IMR-90 (cell line): ENCODE measurements at regions not wholly inside any gene's neighbourhood (a gene's known extent, or its start where the extent isn't known, plus 50 kb on each side); places are given as distances from the start of the nearest gene placed in this dataset.
A peak's percentile ranks its signal among the peaks of the same experiment; 100 is the strongest.

ENCODE experiments used
- ATAC-seq: fragments of 200-7000 bp; cut with Tn5 transposase; 2 replicates; pipeline ENCODE4 v1.9.1; 2020; ENCODE audit warnings: low read depth, mild to moderate bottlenecking, moderate library complexity
- BruUV-seq: library from RNA; stranded (reverse); fragments of 400-500 nt; replicated peaks from 2 replicates; lab custom pipeline; 2021; lab: Mats Ljungman, UMichigan
- CTCF ChIA-PET: fragments of 300-600 bp; formaldehyde crosslinking; extraction: SDS; loops from one replicate; lab custom pipeline; 2021; ENCODE audit warnings: antibody characterized with exemption; lab: Yijun Ruan, JAX
- POLR2A ChIA-PET: fragments of 300-600 bp; sonication (Branson Sonifier 250); formaldehyde crosslinking; loops from one replicate; lab custom pipeline; 2022; ENCODE audit warnings: antibody characterized with exemption; ENCODE audit not compliant: unreplicated experiment; lab: Charles Lee
- DNase-seq: peaks from one replicate; pipeline ENCODE4 v3.0.0; 2013
- H2AFZ ChIP-seq: replicated peaks from 2 replicates; pipeline ENCODE3; 2013; ENCODE audit warnings: low read length, mild to moderate bottlenecking; ENCODE audit not compliant: poor library complexity
- H2AK5ac ChIP-seq: 2 replicates; pipeline ENCODE4 v1.6.1; 2013; ENCODE audit warnings: low read depth, low read length, inconsistent platforms
- H2AK9ac ChIP-seq: replicated peaks from 2 replicates; pipeline ENCODE3; 2013; ENCODE audit warnings: mild to moderate bottlenecking, low read depth, low read length, moderate library complexity; ENCODE audit not compliant: poor library complexity
- H2BK120ac ChIP-seq: 2 replicates; pipeline ENCODE4 v1.6.1; 2013; ENCODE audit warnings: low read depth, low read length, inconsistent platforms
- H2BK15ac ChIP-seq: 3 replicates; pipeline ENCODE4 v1.6.1; 2013; ENCODE audit warnings: low read depth, low read length, inconsistent platforms
- H2BK20ac ChIP-seq: 2 replicates; pipeline ENCODE4 v1.6.1; 2013; ENCODE audit warnings: low read depth, mild to moderate bottlenecking, inconsistent platforms, low read length, moderate library complexity
- H2BK5ac ChIP-seq: 2 replicates; pipeline ENCODE4 v1.6.1; 2013; ENCODE audit warnings: mild to moderate bottlenecking, low read depth, low read length, inconsistent platforms; ENCODE audit not compliant: poor library complexity, severe bottlenecking
- H3K14ac ChIP-seq: replicated peaks from 2 replicates; pipeline ENCODE4 v1.6.1; 2013; ENCODE audit warnings: low read depth, low read length, inconsistent platforms
- H3K18ac ChIP-seq: 2 replicates; pipeline ENCODE4 v1.6.1; 2013; ENCODE audit warnings: low read depth, low read length, control low read depth
- H3K23ac ChIP-seq: 2 replicates; pipeline ENCODE4 v1.6.1; 2013; ENCODE audit warnings: low read depth, low read length, inconsistent platforms
- H3K27ac ChIP-seq: 2 replicates; pipeline ENCODE4 v1.5.1; 2013; ENCODE audit warnings: mild to moderate bottlenecking, control low read depth, low read length; ENCODE audit not compliant: insufficient read depth
- H3K27me3 ChIP-seq: 2 replicates; pipeline ENCODE4 v1.6.1; 2013; ENCODE audit warnings: low read length; ENCODE audit not compliant: control insufficient read depth, insufficient read depth
- H3K36me3 ChIP-seq: 2 replicates; pipeline ENCODE4 v1.6.1; 2013; ENCODE audit warnings: low read length, mixed read lengths; ENCODE audit not compliant: control insufficient read depth, insufficient read depth
- H3K4ac ChIP-seq: 2 replicates; pipeline ENCODE4 v1.6.1; 2013; ENCODE audit warnings: low read depth, low read length, inconsistent platforms
- H3K4me1 ChIP-seq: 2 replicates; pipeline ENCODE4 v1.6.1; 2013; ENCODE audit warnings: low read length, mixed read lengths; ENCODE audit not compliant: control insufficient read depth, insufficient read depth
- H3K4me2 ChIP-seq: 2 replicates; pipeline ENCODE4 v1.6.1; 2013; ENCODE audit warnings: low read depth, mild to moderate bottlenecking, control low read depth, low read length, moderate library complexity
- H3K4me3 ChIP-seq: 2 replicates; pipeline ENCODE4 v1.5.1; 2013; ENCODE audit warnings: low read depth, mild to moderate bottlenecking, control low read depth, low read length, moderate library complexity; ENCODE audit not compliant: insufficient read depth
- H3K56ac ChIP-seq: 2 replicates; pipeline ENCODE4 v1.6.1; 2013; ENCODE audit warnings: low read length, inconsistent platforms; ENCODE audit not compliant: insufficient read depth; ENCODE audit errors: extremely low read depth
- H3K79me1 ChIP-seq, 2 experiments: 2 replicates each; pipeline ENCODE4 v1.6.1; 2013; ENCODE audit warnings: low read length in 2 of 2, inconsistent platforms in 1 of 2, low read depth in 1 of 2
- H3K9ac ChIP-seq: 2 replicates; pipeline ENCODE4 v1.6.1; 2013; ENCODE audit warnings: low read depth, low read length, control low read depth
- H3K9me1 ChIP-seq: 2 replicates; pipeline ENCODE4 v1.6.1; 2013; ENCODE audit warnings: low read length, inconsistent platforms; ENCODE audit not compliant: insufficient read depth
- H3K9me3 ChIP-seq: 2 replicates; pipeline ENCODE4 v1.6.1; 2013; ENCODE audit warnings: low read length; ENCODE audit not compliant: control insufficient read depth, insufficient read depth
- H4K20me1 ChIP-seq: 2 replicates; pipeline ENCODE4 v1.6.1; 2013; ENCODE audit warnings: low read length, inconsistent platforms; ENCODE audit not compliant: insufficient read depth
- H4K5ac ChIP-seq: 2 replicates; pipeline ENCODE4 v1.6.1; 2013; ENCODE audit warnings: mild to moderate bottlenecking, low read depth, low read length, control low read depth
- H4K8ac ChIP-seq, 2 experiments: 2 replicates each; pipeline ENCODE4 v1.6.1; 2013; ENCODE audit warnings: low read depth in 2 of 2, low read length in 2 of 2, control low read depth in 1 of 2, inconsistent platforms in 1 of 2
- H4K91ac ChIP-seq: 2 replicates; pipeline ENCODE4 v1.6.1; 2013; ENCODE audit warnings: low read depth, low read length, inconsistent platforms; ENCODE audit not compliant: insufficient read depth
- CTCF ChIP-seq: conservative IDR thresholded peaks from 2 replicates; pipeline ENCODE4 v1.5.1; 2012; ENCODE audit warnings: mild to moderate bottlenecking, low read depth, low read length, improper control_type of control experiment
- ELK1 ChIP-seq: fragments of 150-350 bp; IDR thresholded peaks from 2 replicates; pipeline ENCODE4 v1.6.1; 2016; ENCODE audit warnings: low read depth, mild to moderate bottlenecking, low read length, moderate library complexity, borderline replicate concordance
- FOS ChIP-seq: fragments of 150-350 bp; IDR thresholded peaks from 2 replicates; pipeline ENCODE4 v1.6.1; 2016; ENCODE audit warnings: low read depth, low read length
- MAFK ChIP-seq: IDR thresholded peaks from 2 replicates; pipeline ENCODE4 v1.6.1; 2012; ENCODE audit warnings: low read depth, low read length, improper control_type of control experiment
- RAD21 ChIP-seq: IDR thresholded peaks from 2 replicates; pipeline ENCODE4 v1.6.1; 2012; ENCODE audit warnings: low read length, improper control_type of control experiment
- SMC3 ChIP-seq: fragments of 150-350 bp; IDR thresholded peaks from 2 replicates; pipeline ENCODE4 v1.6.1; 2016; ENCODE audit warnings: low read depth, mild to moderate bottlenecking, antibody characterized with exemption, low read length, moderate library complexity
- USF2 ChIP-seq: fragments of 150-350 bp; IDR thresholded peaks from 2 replicates; pipeline ENCODE4 v1.6.1; 2017; ENCODE audit warnings: mild to moderate bottlenecking, antibody characterized with exemption, low read length, low read depth
- WGBS, 2 experiments: methylation state at CpG; one replicate each; pipeline versions ENCODE4 v1.1.5 to v1.1.7; 2013; ENCODE audit warnings: missing lambda C conversion rate in 2 of 2; ENCODE audit not compliant: insufficient read length in 1 of 2; ENCODE audit errors: extremely low coverage in 2 of 2; 5-methylcytosine and 5-hydroxymethylcytosine counted together
- dilution Hi-C: fragments of 300-500 bp; cut with HindIII; formaldehyde crosslinking; loops from one replicate; pipeline ENCODE4 v1.14.3; 2018; ENCODE audit warnings: low sequenced_read_pairs; ENCODE audit not compliant: unreplicated experiment
- in situ Hi-C: fragments of 300-500 bp; cut with MboI; formaldehyde crosslinking; loops from 3 replicates; pipeline ENCODE4 v1.14.3; 2019; ENCODE audit warnings: low sequenced_read_pairs, inconsistent platforms, mixed read lengths
- intact Hi-C: fragments of 100-400 bp; cut with micrococcal nuclease; formaldehyde crosslinking; loops from 2 replicates; pipeline ENCODE4 v1.10.0; 2022

- H3K27ac ChIP-seq, result no peak overlapping the region
- no peak overlapping the region for H4K91ac ChIP-seq
- ATAC-seq, result peak; percentile 17; the same call in 1 of the 2 replicates
- BruUV-seq, result no TSS peak
- no peak overlapping the region for H2BK15ac ChIP-seq
- H4K5ac ChIP-seq, result no peak overlapping the region
- no peak overlapping the region for H3K4me2 ChIP-seq
- H3K23ac ChIP-seq, result no peak overlapping the region
- H2BK5ac ChIP-seq, result no peak overlapping the region
- H3K9me3 ChIP-seq, result no peaks in the 10 kb centered on the region
- 9% methylated on average over 4 of the region's 7 CpGs; no CpG with 5 or more reads in 1 of the 2 experiments for WGBS, 2 experiments
- H3K4me1 ChIP-seq, result no peaks in the 10 kb centered on the region
- H2BK120ac ChIP-seq, result no peak overlapping the region
- dilution Hi-C loops (no loop called here), intact Hi-C loops (loop anchor here (2.0 kb wide), 1 partner anchor 256 kb away; no protein-coding TSS in a partner anchor), in situ Hi-C loops (no loop called here)
- POLR2A ChIA-PET, result no interaction called here
- no peak overlapping the region for H4K8ac ChIP-seq
- peak overlapping the region; percentile 14 for H2AFZ ChIP-seq
- H3K56ac ChIP-seq, result no peak overlapping the region
- H3K14ac ChIP-seq, result no peak overlapping the region
- H3K9ac ChIP-seq, result no peak overlapping the region
- no peak overlapping the region for H3K18ac ChIP-seq
- H3K4me3 ChIP-seq, result no peak overlapping the region
- H2AK9ac ChIP-seq, result no peak overlapping the region
- no peaks in the 10 kb centered on the region for H3K9me1 ChIP-seq
- CTCF ChIA-PET, result no interaction called here
- 0 out of 2 replicates have a peak, but pooled peaks have one; percentile 12 for TF ChIP-seq RAD21
- TF ChIP-seq SMC3, result no peak
- no peak for TF ChIP-seq MAFK
- peak; percentile 28; the same call in 1 of the 2 replicates for TF ChIP-seq CTCF
- TF ChIP-seq ELK1, result no peak
- TF ChIP-seq FOS, result no peak
- no peak for TF ChIP-seq USF2
- H3K36me3 ChIP-seq, result no peaks in the 10 kb centered on the region
- H2AK5ac ChIP-seq, result no peak overlapping the region
- H3K79me1 ChIP-seq, result no peaks in the 10 kb centered on the region
- H3K4ac ChIP-seq, result no peak overlapping the region
- H4K20me1 ChIP-seq, result no peaks in the 10 kb centered on the region
- DNase-seq, result peak; percentile 13
- no peak overlapping the region for H2BK20ac ChIP-seq
- peaks cover 1% of the 10 kb centered on the region; the same call in 1 of the 2 replicates for H3K27me3 ChIP-seq
Measured at GRCh38 chr2:20916604-20917286, 93.8 kb upstream of the LDAH start.
